Activated T-cell treated with anti-CD3 and anti-CD28 coated beads, Interleukin-2, amount 50 U/mL, for 72 hours (primary cell): ENCODE measurements at regions not wholly inside any gene's neighbourhood (a gene's known extent, or its start where the extent isn't known, plus 50 kb on each side); places are given as distances from the start of the nearest gene placed in this dataset.

Source experiments
- ATAC-seq, 2 donors: fragments of 150-1000 bp; cut with Tn5 transposase; replicated peaks in 1 of 2; 2 replicates each; pipeline ENCODE4 v1.10.0; 2021; ENCODE audit warnings: moderate library complexity in 2 of 2, mild to moderate bottlenecking in 1 of 2
- DNase-seq, 2 donors: peaks; one replicate each; pipeline ENCODE4 v3.0.0; 2021 to 2022; ENCODE audit warnings: mixed read lengths in 1 of 2
- H3K27ac Mint-ChIP-seq: one replicate; pipeline ENCODE4 v1.8.0; 2022; ENCODE audit warnings: mild to moderate bottlenecking, moderate library complexity, mixed read lengths
- H3K27me3 Mint-ChIP-seq: one replicate; pipeline ENCODE4 v1.8.0; 2022; ENCODE audit warnings: low read depth, mixed read lengths
- H3K36me3 Mint-ChIP-seq, 2 donors: one replicate each; pipeline ENCODE4 v1.8.0; 2022; ENCODE audit warnings: mixed read lengths in 2 of 2, mild to moderate bottlenecking in 1 of 2; ENCODE audit not compliant: insufficient read depth in 2 of 2
- H3K4me1 Mint-ChIP-seq: one replicate; pipeline ENCODE4 v1.8.0; 2022; ENCODE audit warnings: low read depth, mixed read lengths
- H3K4me3 Mint-ChIP-seq, 2 donors: one replicate each; pipeline ENCODE4 v1.8.0; 2022; ENCODE audit warnings: mild to moderate bottlenecking in 2 of 2, mixed read lengths in 2 of 2, moderate library complexity in 2 of 2
- H3K9me3 Mint-ChIP-seq, 2 donors: one replicate each; pipeline ENCODE4 v1.8.0; 2022; ENCODE audit warnings: mixed read lengths in 2 of 2

- H3K27ac Mint-ChIP-seq: no peak overlapping the region
- no peaks in the 10 kb centered on the region for H3K9me3 Mint-ChIP-seq
- H3K36me3 Mint-ChIP-seq: no peaks in the 10 kb centered on the region
- H3K4me3 Mint-ChIP-seq: no peak overlapping the region
- DNase-seq: no peak
- no peak for ATAC-seq
- H3K27me3 Mint-ChIP-seq: peaks cover 1% of the 10 kb centered on the region
- no peaks in the 10 kb centered on the region for H3K4me1 Mint-ChIP-seq
These were observed 305.2 kb upstream of the UBE2E3 start for GRCh38 chr2:180675170-180675569.

DNA sequence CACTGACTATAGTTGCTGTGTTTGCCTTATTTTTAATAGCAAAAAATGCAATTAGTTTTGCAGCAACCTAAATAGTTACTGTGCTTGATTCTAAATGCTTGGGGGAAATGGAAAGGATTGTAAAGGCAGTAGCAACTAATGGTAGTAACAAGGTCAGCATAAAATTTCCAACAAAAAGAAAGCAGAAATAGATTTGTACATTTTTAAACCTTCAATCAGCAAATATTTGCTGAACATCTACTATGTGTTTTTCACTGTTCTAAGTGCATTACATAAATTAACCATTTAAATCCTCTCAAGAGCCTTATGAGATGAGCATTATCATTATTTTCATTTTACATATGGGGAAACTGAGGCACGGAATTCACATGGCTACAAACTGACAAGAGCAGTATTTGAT is 308.0 kb upstream of the UBE2E3 start:
- Mint-ChIP-seq H3K9me3 (no peaks in the 10 kb centered on the region), H3K4me3 (no peak overlapping the region), H3K4me1 (no peaks in the 10 kb centered on the region), H3K27me3 (no peaks in the 10 kb centered on the region), H3K27ac (no peak overlapping the region), H3K36me3 (no peaks in the 10 kb centered on the region)
- ATAC-seq: no peak
- DNase-seq: no peak

GRCh38 chr2:180670302-180671003 is 310.0 kb upstream of the UBE2E3 start:
- no peak for DNase-seq
- Mint-ChIP-seq H3K27me3 (no peaks in the 10 kb centered on the region), H3K4me1 (no peaks in the 10 kb centered on the region), H3K36me3 (no peaks in the 10 kb centered on the region), H3K9me3 (no peaks in the 10 kb centered on the region), H3K4me3 (no peak overlapping the region), H3K27ac (no peak overlapping the region)
- ATAC-seq: no peak

DNA sequence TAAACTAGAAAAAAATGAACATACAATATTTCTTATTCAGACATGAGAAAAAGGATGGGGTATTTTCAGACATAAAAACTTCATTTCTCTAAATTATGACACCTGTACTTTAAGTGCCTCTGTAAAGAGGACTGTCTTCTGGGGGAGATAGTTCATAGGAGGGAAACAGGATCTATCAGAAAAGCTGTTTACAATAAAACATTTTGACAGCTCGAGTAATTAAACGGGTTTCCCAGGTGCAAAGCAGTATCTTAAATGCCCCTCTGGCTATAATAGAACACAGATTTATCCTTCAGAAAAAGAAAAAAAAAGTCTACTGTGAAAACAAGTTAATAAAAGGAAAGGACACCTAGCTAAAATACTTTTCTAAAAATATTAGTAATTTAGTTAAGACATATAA is 311.4 kb upstream of the UBE2E3 start:
- H3K4me1 Mint-ChIP-seq: no peaks in the 10 kb centered on the region
- ATAC-seq (no peak), DNase-seq (no peak)
- H3K27ac Mint-ChIP-seq: no peak overlapping the region
- no peaks in the 10 kb centered on the region for H3K36me3 Mint-ChIP-seq
- no peaks in the 10 kb centered on the region for H3K9me3 Mint-ChIP-seq
- no peaks in the 10 kb centered on the region for H3K27me3 Mint-ChIP-seq
- H3K4me3 Mint-ChIP-seq: no peak overlapping the region

DNA sequence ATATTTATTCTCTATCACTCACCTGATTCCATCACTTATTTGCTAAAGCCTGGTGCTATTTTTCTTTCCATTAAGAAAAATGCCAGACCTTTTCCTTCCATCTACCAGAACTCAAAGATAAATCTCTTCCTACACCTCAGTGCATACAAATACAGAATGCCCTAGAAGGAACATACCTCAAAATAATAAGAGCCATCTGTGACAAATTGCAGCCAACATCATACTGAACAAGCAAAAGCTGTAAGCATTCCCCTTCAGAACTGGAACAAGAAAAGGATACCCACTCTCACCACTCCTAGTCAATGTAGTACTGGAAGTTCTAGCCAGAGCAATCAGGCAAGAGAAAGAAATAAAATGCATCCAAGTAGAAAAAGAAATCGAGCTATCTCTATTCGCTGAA is 315.9 kb upstream of the UBE2E3 start:
- Mint-ChIP-seq H3K4me1 (no peaks in the 10 kb centered on the region), H3K36me3 (no peaks in the 10 kb centered on the region), H3K27ac (no peak overlapping the region), H3K4me3 (no peak overlapping the region), H3K27me3 (peaks cover 8% of the 10 kb centered on the region), H3K9me3 (no peaks in the 10 kb centered on the region)
- ATAC-seq (no peak), DNase-seq (no peak)

- Mint-ChIP-seq H3K4me3 (no peak overlapping the region), H3K4me1 (no peaks in the 10 kb centered on the region), H3K27ac (no peak overlapping the region), H3K36me3 (no peaks in the 10 kb centered on the region), H3K9me3 (no peaks in the 10 kb centered on the region), H3K27me3 (peaks cover 8% of the 10 kb centered on the region)
- ATAC-seq: no peak
- DNase-seq: no peak
These were observed 317.4 kb upstream of the UBE2E3 start for GRCh38 chr2:180662941-180663471.

DNA sequence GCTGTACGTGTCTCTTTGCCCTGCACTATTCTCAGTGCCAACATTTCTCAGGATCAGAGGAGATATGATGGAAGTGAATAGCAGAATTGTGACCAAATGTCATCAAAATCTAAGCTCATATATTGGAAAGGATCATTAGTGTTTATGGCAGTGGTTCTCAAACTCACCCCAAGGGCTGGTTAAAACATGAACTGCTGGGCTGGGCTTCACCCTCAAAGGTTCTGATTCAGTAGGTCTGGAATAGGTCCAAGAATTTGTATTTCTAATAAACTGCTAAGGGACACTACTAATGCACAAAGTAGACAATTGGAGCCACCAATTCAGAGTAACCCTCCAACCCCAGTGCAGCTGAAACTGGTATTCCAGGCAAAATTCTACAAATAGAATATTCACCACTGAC is 317.9 kb upstream of the UBE2E3 start:
- Mint-ChIP-seq H3K27ac (no peak overlapping the region), H3K4me3 (no peak overlapping the region), H3K9me3 (no peaks in the 10 kb centered on the region), H3K36me3 (no peaks in the 10 kb centered on the region), H3K4me1 (no peaks in the 10 kb centered on the region), H3K27me3 (peaks cover 8% of the 10 kb centered on the region)
- DNase-seq (no peak), ATAC-seq (no peak)

GRCh38 chr2:180661686-180662030 is 318.7 kb upstream of the UBE2E3 start:
- Mint-ChIP-seq H3K27ac (no peak overlapping the region), H3K4me1 (no peaks in the 10 kb centered on the region), H3K27me3 (peaks cover 8% of the 10 kb centered on the region), H3K4me3 (no peak overlapping the region), H3K9me3 (no peaks in the 10 kb centered on the region), H3K36me3 (no peaks in the 10 kb centered on the region)
- ATAC-seq (no peak), DNase-seq (no peak)

- no peaks in the 10 kb centered on the region for H3K4me1 Mint-ChIP-seq
- no peak for DNase-seq
- H3K36me3 Mint-ChIP-seq: no peaks in the 10 kb centered on the region
- ATAC-seq: no peak
- H3K9me3 Mint-ChIP-seq: no peaks in the 10 kb centered on the region
- H3K4me3 Mint-ChIP-seq: no peak overlapping the region
- peaks cover 8% of the 10 kb centered on the region for H3K27me3 Mint-ChIP-seq
- no peak overlapping the region for H3K27ac Mint-ChIP-seq
These were observed 319.3 kb upstream of the UBE2E3 start for GRCh38 chr2:180660881-180661685.

- H3K27me3 Mint-ChIP-seq: peaks cover 8% of the 10 kb centered on the region
- no peak overlapping the region for H3K4me3 Mint-ChIP-seq
- no peaks in the 10 kb centered on the region for H3K9me3 Mint-ChIP-seq
- ATAC-seq: no peak
- no peaks in the 10 kb centered on the region for H3K36me3 Mint-ChIP-seq
- DNase-seq: no peak
- H3K4me1 Mint-ChIP-seq: no peaks in the 10 kb centered on the region
- H3K27ac Mint-ChIP-seq: no peak overlapping the region
These were observed 320.2 kb upstream of the UBE2E3 start for GRCh38 chr2:180660207-180660606.

- DNase-seq: no peak
- ATAC-seq: no peak
- Mint-ChIP-seq H3K36me3 (no peaks in the 10 kb centered on the region), H3K9me3 (no peaks in the 10 kb centered on the region), H3K4me3 (no peak overlapping the region), H3K4me1 (no peaks in the 10 kb centered on the region), H3K27me3 (no peaks in the 10 kb centered on the region), H3K27ac (no peak overlapping the region)
These were observed 323.4 kb upstream of the UBE2E3 start for GRCh38 chr2:180657054-180657453.

GRCh38 chr2:180656455-180656847 is 324.0 kb upstream of the UBE2E3 start:
- H3K36me3 Mint-ChIP-seq: no peaks in the 10 kb centered on the region
- ATAC-seq (no peak), DNase-seq (no peak)
- no peak overlapping the region for H3K27ac Mint-ChIP-seq
- H3K4me1 Mint-ChIP-seq: no peaks in the 10 kb centered on the region
- H3K9me3 Mint-ChIP-seq: no peaks in the 10 kb centered on the region
- H3K27me3 Mint-ChIP-seq: no peaks in the 10 kb centered on the region
- H3K4me3 Mint-ChIP-seq: no peak overlapping the region

- no peaks in the 10 kb centered on the region for H3K36me3 Mint-ChIP-seq
- ATAC-seq: no peak
- no peak overlapping the region for H3K27ac Mint-ChIP-seq
- no peak for DNase-seq
- no peaks in the 10 kb centered on the region for H3K27me3 Mint-ChIP-seq
- no peaks in the 10 kb centered on the region for H3K9me3 Mint-ChIP-seq
- H3K4me1 Mint-ChIP-seq: no peaks in the 10 kb centered on the region
- H3K4me3 Mint-ChIP-seq: no peak overlapping the region
These were observed 324.5 kb upstream of the UBE2E3 start for GRCh38 chr2:180655842-180656454.
